IMR-90 (cell line): ENCODE measurements at regions not wholly inside any gene's neighbourhood (a gene's known extent, or its start where the extent isn't known, plus 50 kb on each side); places are given as distances from the start of the nearest gene placed in this dataset.

Source experiments
- ATAC-seq: fragments of 200-7000 bp; cut with Tn5 transposase; 2 replicates; pipeline ENCODE4 v1.9.1; 2020; ENCODE audit warnings: low read depth, mild to moderate bottlenecking, moderate library complexity
- BruUV-seq: library from RNA; stranded (reverse); fragments of 400-500 nt; replicated peaks from 2 replicates; lab custom pipeline; 2021; lab: Mats Ljungman, UMichigan
- CTCF ChIA-PET: fragments of 300-600 bp; formaldehyde crosslinking; extraction: SDS; loops from one replicate; lab custom pipeline; 2021; ENCODE audit warnings: antibody characterized with exemption; lab: Yijun Ruan, JAX
- POLR2A ChIA-PET: fragments of 300-600 bp; sonication (Branson Sonifier 250); formaldehyde crosslinking; loops from one replicate; lab custom pipeline; 2022; ENCODE audit warnings: antibody characterized with exemption; ENCODE audit not compliant: unreplicated experiment; lab: Charles Lee
- DNase-seq: peaks from one replicate; pipeline ENCODE4 v3.0.0; 2013
- H2AFZ ChIP-seq: replicated peaks from 2 replicates; pipeline ENCODE3; 2013; ENCODE audit warnings: low read length, mild to moderate bottlenecking; ENCODE audit not compliant: poor library complexity
- H2AK5ac ChIP-seq: 2 replicates; pipeline ENCODE4 v1.6.1; 2013; ENCODE audit warnings: low read depth, low read length, inconsistent platforms
- H2AK9ac ChIP-seq: replicated peaks from 2 replicates; pipeline ENCODE3; 2013; ENCODE audit warnings: mild to moderate bottlenecking, low read depth, low read length, moderate library complexity; ENCODE audit not compliant: poor library complexity
- H2BK120ac ChIP-seq: 2 replicates; pipeline ENCODE4 v1.6.1; 2013; ENCODE audit warnings: low read depth, low read length, inconsistent platforms
- H2BK15ac ChIP-seq: 3 replicates; pipeline ENCODE4 v1.6.1; 2013; ENCODE audit warnings: low read depth, low read length, inconsistent platforms
- H2BK20ac ChIP-seq: 2 replicates; pipeline ENCODE4 v1.6.1; 2013; ENCODE audit warnings: low read depth, mild to moderate bottlenecking, inconsistent platforms, low read length, moderate library complexity
- H2BK5ac ChIP-seq: 2 replicates; pipeline ENCODE4 v1.6.1; 2013; ENCODE audit warnings: mild to moderate bottlenecking, low read depth, low read length, inconsistent platforms; ENCODE audit not compliant: poor library complexity, severe bottlenecking
- H3K14ac ChIP-seq: replicated peaks from 2 replicates; pipeline ENCODE4 v1.6.1; 2013; ENCODE audit warnings: low read depth, low read length, inconsistent platforms
- H3K18ac ChIP-seq: 2 replicates; pipeline ENCODE4 v1.6.1; 2013; ENCODE audit warnings: low read depth, low read length, control low read depth
- H3K23ac ChIP-seq: 2 replicates; pipeline ENCODE4 v1.6.1; 2013; ENCODE audit warnings: low read depth, low read length, inconsistent platforms
- H3K27ac ChIP-seq: 2 replicates; pipeline ENCODE4 v1.5.1; 2013; ENCODE audit warnings: mild to moderate bottlenecking, control low read depth, low read length; ENCODE audit not compliant: insufficient read depth
- H3K27me3 ChIP-seq: 2 replicates; pipeline ENCODE4 v1.6.1; 2013; ENCODE audit warnings: low read length; ENCODE audit not compliant: control insufficient read depth, insufficient read depth
- H3K36me3 ChIP-seq: 2 replicates; pipeline ENCODE4 v1.6.1; 2013; ENCODE audit warnings: low read length, mixed read lengths; ENCODE audit not compliant: control insufficient read depth, insufficient read depth
- H3K4ac ChIP-seq: 2 replicates; pipeline ENCODE4 v1.6.1; 2013; ENCODE audit warnings: low read depth, low read length, inconsistent platforms
- H3K4me1 ChIP-seq: 2 replicates; pipeline ENCODE4 v1.6.1; 2013; ENCODE audit warnings: low read length, mixed read lengths; ENCODE audit not compliant: control insufficient read depth, insufficient read depth
- H3K4me2 ChIP-seq: 2 replicates; pipeline ENCODE4 v1.6.1; 2013; ENCODE audit warnings: low read depth, mild to moderate bottlenecking, control low read depth, low read length, moderate library complexity
- H3K4me3 ChIP-seq: 2 replicates; pipeline ENCODE4 v1.5.1; 2013; ENCODE audit warnings: low read depth, mild to moderate bottlenecking, control low read depth, low read length, moderate library complexity; ENCODE audit not compliant: insufficient read depth
- H3K56ac ChIP-seq: 2 replicates; pipeline ENCODE4 v1.6.1; 2013; ENCODE audit warnings: low read length, inconsistent platforms; ENCODE audit not compliant: insufficient read depth; ENCODE audit errors: extremely low read depth
- H3K79me1 ChIP-seq, 2 experiments: 2 replicates each; pipeline ENCODE4 v1.6.1; 2013; ENCODE audit warnings: low read length in 2 of 2, inconsistent platforms in 1 of 2, low read depth in 1 of 2
- H3K9ac ChIP-seq: 2 replicates; pipeline ENCODE4 v1.6.1; 2013; ENCODE audit warnings: low read depth, low read length, control low read depth
- H3K9me1 ChIP-seq: 2 replicates; pipeline ENCODE4 v1.6.1; 2013; ENCODE audit warnings: low read length, inconsistent platforms; ENCODE audit not compliant: insufficient read depth
- H3K9me3 ChIP-seq: 2 replicates; pipeline ENCODE4 v1.6.1; 2013; ENCODE audit warnings: low read length; ENCODE audit not compliant: control insufficient read depth, insufficient read depth
- H4K20me1 ChIP-seq: 2 replicates; pipeline ENCODE4 v1.6.1; 2013; ENCODE audit warnings: low read length, inconsistent platforms; ENCODE audit not compliant: insufficient read depth
- H4K5ac ChIP-seq: 2 replicates; pipeline ENCODE4 v1.6.1; 2013; ENCODE audit warnings: mild to moderate bottlenecking, low read depth, low read length, control low read depth
- H4K8ac ChIP-seq, 2 experiments: 2 replicates each; pipeline ENCODE4 v1.6.1; 2013; ENCODE audit warnings: low read depth in 2 of 2, low read length in 2 of 2, control low read depth in 1 of 2, inconsistent platforms in 1 of 2
- H4K91ac ChIP-seq: 2 replicates; pipeline ENCODE4 v1.6.1; 2013; ENCODE audit warnings: low read depth, low read length, inconsistent platforms; ENCODE audit not compliant: insufficient read depth
- BHLHE40 ChIP-seq: fragments of 150-350 bp; IDR thresholded peaks from 2 replicates; pipeline ENCODE4 v1.6.1; 2016; ENCODE audit warnings: mild to moderate bottlenecking, low read depth, low read length
- CHD1 ChIP-seq: IDR thresholded peaks from 2 replicates; pipeline ENCODE4 v1.6.1; 2012; ENCODE audit warnings: low read depth, low read length, improper control_type of control experiment
- WGBS, 2 experiments: methylation state at CpG; one replicate each; pipeline versions ENCODE4 v1.1.5 to v1.1.7; 2013; ENCODE audit warnings: missing lambda C conversion rate in 2 of 2; ENCODE audit not compliant: insufficient read length in 1 of 2; ENCODE audit errors: extremely low coverage in 2 of 2; 5-methylcytosine and 5-hydroxymethylcytosine counted together
- dilution Hi-C: fragments of 300-500 bp; cut with HindIII; formaldehyde crosslinking; loops from one replicate; pipeline ENCODE4 v1.14.3; 2018; ENCODE audit warnings: low sequenced_read_pairs; ENCODE audit not compliant: unreplicated experiment
- in situ Hi-C: fragments of 300-500 bp; cut with MboI; formaldehyde crosslinking; loops from 3 replicates; pipeline ENCODE4 v1.14.3; 2019; ENCODE audit warnings: low sequenced_read_pairs, inconsistent platforms, mixed read lengths
- intact Hi-C: fragments of 100-400 bp; cut with micrococcal nuclease; formaldehyde crosslinking; loops from 2 replicates; pipeline ENCODE4 v1.10.0; 2022

DNA sequence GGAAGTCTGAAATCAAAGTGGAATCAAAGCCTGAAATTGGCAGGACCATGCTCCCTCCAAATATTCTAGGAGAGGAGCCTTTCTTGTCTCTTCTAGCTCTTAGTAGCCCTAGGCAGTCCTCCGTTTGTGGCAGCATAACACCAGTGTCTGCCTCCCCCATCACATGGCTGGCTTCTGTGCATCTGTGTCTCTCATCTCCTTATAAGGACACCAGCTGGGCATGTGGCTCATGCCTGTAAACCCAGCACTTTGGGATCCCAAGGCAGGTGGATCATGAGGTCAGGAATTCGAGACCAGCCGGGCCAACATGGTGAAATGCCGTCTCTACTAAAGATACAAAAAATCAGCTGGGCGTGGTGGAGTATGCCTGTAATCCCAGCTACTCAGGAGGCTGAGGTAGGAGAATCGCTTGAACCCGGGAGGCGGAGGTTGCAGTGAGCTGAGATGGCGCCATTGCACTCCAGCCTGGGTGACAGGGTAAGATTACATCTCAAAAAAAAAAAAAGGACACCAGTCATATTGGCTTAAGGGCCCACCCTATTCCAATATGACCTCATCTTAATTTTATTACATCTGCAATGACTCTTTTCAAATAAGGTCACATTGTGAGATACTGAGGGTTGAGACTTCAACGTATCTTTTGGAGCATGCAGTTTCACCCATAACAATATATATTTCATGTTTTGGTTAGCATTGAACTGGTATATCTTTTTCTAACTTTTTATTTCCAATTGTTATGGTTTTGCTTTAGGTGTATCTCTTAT lies 148.0 kb upstream of the TPM1 start:
- ATAC-seq (no peak), DNase-seq (peak; percentile 28)
- Histone ChIP-seq H3K14ac (peak overlapping the region; percentile 85), H3K9ac (no peak overlapping the region; the same call in 1 of the 2 replicates), H3K79me1 (peaks cover 0 to 9% of the 10 kb centered on the region in 2 experiments; a peak in 2 of 4 replicates), H4K5ac (peak overlapping the region; percentile 23), H4K91ac (peak overlapping the region; percentile 49), H3K36me3 (no peaks in the 10 kb centered on the region), H3K27ac (peak overlapping the region; percentile 28), H3K4me3 (no peak overlapping the region), H3K9me3 (no peaks in the 10 kb centered on the region), H3K18ac (peak overlapping the region; percentile 66), H4K20me1 (no peaks in the 10 kb centered on the region; the same call in 1 of the 2 replicates), H3K56ac (no peak overlapping the region), H3K9me1 (peaks cover 27% of the 10 kb centered on the region), H2AFZ (no peak overlapping the region), H2AK5ac (peak overlapping the region; percentile 92), H4K8ac (peak overlapping the region; percentile 7 to 77; a peak in 2 of 4 replicates), H3K4ac (peak overlapping the region; percentile 85), H2BK5ac (peak overlapping the region; percentile 100), H2AK9ac (no peak overlapping the region), H3K23ac (peak overlapping the region; percentile 21), H3K27me3 (no peaks in the 10 kb centered on the region), H3K4me2 (no peak overlapping the region), H2BK20ac (peak overlapping the region; percentile 73; the same call in 1 of the 2 replicates), H2BK15ac (peak overlapping the region; percentile 89; the same call in 2 of the 3 replicates), H2BK120ac (peak overlapping the region; percentile 95), H3K4me1 (peaks cover 29% of the 10 kb centered on the region)
- CTCF ChIA-PET, result interaction anchor here (0.7 to 1.5 kb wide), 3 partner anchors 10 to 34 kb away, joined by 3 to 4 read pairs (median 3); no protein-coding TSS in a partner anchor
- POLR2A ChIA-PET, result interaction anchor here (0.5 to 0.6 kb wide), 2 partner anchors 44 to 148 kb away, joined by 4 to 8 read pairs; partner anchors contain the start of gene TPM1
- in situ Hi-C loops (loop anchor here (10.0 kb wide), 1 partner anchor 150 kb away; the partner anchor contains the start of gene TPM1), intact Hi-C loops (loop anchor here (10.0 kb wide), 1 partner anchor 110 kb away; no protein-coding TSS in a partner anchor), dilution Hi-C loops (no loop called here)
- BruUV-seq, result no TSS peak
- WGBS, 2 experiments, result no CpG with 5 or more reads among the region's 10 CpGs
- no peak for TF ChIP-seq BHLHE40
- peak; percentile 62; the same call in 1 of the 2 replicates for TF ChIP-seq CHD1
